CD4-positive, alpha-beta T cell treated with Interferon alpha-2 for 1 hour (primary cell): ENCODE measurements at regions not wholly inside any gene's neighbourhood (a gene's known extent, or its start where the extent isn't known, plus 50 kb on each side); places are given as distances from the start of the nearest gene placed in this dataset.
"Not testable (repeated sequence)": the region's sequence is repeated elsewhere in the genome, so short reads cannot be mapped to it uniquely, and the experiment has no call there.

ENCODE experiments used
- DNase-seq, 2 donors: peaks; one replicate each; pipeline ENCODE4 v3.0.0-alpha.2; 2020 to 2022

- DNase-seq, result no peak
Observed at GRCh38 chr15:70576276-70576675, 187.1 kb downstream of the UACA start.

- no peak for DNase-seq
Observed at GRCh38 chr15:70575231-70576226, 187.8 kb downstream of the UACA start.

- DNase-seq, result not testable (repeated sequence)
Observed at GRCh38 chr15:70574325-70574724, 189.0 kb downstream of the UACA start.

- DNase-seq, result no peak
Observed at GRCh38 chr15:70573121-70573850, 190.1 kb downstream of the UACA start.

DNA sequence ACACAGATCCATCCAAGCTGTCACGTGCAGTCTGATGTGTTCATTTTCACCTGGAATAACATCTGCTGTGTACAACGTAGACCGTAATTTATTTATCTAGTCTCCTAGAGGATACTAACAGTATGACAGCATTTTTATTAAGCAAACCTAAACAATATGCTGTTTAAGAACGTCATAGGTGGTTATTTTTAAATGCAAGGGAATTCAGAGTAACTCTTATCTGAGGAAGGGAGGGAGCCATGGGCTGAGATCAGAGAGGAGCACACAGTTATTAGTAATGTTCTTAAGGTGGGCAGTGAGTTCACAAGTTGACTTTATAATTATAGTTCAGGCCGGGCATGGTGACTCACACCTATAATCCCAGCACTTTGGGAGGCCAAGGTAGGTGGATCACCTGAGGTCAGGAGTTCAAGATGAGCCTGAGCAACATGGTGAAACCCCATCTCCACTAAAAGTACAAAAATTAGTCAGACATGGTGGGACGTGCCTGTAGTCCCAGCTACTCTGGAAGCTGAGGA lies 193.6 kb downstream of the UACA start:
- DNase-seq, result no peak

DNA sequence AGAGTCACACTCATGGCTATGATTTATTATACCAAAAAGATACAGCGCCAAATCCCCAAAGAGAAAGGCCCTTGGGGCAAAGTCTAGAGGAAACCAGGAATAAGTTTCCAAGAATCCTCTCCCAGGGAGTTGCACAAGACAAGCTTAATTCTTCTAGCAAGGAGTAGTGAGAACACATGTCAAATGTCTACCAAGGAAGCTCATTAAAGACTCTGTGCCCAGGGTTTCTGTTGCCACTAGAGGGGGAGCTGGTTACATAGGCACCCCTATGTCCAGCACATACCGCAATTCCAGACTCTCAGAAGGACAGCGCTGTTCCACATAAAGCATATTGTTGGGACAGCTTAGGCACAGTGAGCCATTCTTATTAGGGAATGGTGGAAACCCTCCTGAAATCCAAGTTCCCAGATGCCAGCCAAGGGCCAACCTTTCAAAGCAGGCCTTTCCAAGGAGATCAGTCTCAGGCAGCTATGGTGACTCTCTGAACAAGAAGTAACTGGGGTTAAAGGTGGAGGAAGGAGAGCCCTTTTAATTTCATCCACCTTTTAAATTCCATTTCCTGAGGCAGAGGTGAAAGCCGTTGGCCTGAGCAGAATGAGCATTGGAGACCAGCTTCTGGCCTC lies 194.2 kb downstream of the UACA start:
- no peak for DNase-seq

DNA sequence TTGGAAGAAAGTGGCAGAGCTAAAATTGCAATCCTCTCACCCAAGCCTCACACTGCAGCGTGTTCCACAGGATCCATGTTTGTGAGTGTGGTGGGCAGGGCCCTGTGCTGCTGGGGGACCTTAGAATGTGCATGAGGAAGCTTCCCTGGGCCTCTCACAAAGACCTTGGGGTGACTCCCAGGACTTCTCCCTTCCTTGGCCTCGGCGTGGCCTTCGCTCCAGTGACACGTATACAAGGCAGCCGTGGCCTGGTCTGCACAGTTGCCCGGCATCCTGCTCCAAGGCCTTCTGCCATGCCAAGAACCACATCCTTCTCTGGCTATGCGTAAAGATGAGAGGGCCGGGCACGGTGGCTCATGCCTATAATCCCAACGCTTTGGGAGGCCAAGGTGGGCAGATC lies 196.4 kb downstream of the UACA start:
- DNase-seq, result no peak

GRCh38 chr15:70566047-70566835 lies 197.1 kb downstream of the UACA start:
- DNase-seq, result no peak

DNA sequence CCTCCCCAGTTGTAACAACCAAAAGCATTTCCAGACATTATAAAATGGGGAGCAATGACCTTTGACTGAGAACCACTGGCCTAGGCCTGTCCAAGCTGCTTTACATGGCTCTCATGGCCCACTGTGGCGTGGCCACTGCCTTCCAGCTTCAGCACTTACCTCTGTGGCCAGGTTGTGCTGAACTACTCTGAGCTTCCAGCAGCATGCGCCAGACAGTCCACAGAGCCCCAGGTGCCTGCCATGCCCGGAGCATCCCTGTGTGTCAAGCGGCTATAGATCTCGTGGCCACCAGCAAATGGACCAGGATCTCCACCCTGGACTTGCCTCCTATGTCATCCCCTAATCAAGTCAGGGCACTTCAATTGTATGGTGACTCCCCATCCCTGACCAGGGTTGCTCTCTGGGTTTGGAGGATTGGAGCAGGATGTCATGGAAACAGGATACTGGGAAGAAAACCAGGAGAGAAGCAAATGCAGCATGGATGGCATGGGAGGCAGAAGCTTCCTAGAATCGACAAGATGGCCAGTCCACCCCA lies 199.7 kb downstream of the UACA start:
- no peak for DNase-seq

- DNase-seq, result no peak
Observed at GRCh38 chr15:70562906-70563305, 200.5 kb downstream of the UACA start.

- DNase-seq, result no peak
Observed at GRCh38 chr15:70561885-70562284, 201.5 kb downstream of the UACA start.

DNA sequence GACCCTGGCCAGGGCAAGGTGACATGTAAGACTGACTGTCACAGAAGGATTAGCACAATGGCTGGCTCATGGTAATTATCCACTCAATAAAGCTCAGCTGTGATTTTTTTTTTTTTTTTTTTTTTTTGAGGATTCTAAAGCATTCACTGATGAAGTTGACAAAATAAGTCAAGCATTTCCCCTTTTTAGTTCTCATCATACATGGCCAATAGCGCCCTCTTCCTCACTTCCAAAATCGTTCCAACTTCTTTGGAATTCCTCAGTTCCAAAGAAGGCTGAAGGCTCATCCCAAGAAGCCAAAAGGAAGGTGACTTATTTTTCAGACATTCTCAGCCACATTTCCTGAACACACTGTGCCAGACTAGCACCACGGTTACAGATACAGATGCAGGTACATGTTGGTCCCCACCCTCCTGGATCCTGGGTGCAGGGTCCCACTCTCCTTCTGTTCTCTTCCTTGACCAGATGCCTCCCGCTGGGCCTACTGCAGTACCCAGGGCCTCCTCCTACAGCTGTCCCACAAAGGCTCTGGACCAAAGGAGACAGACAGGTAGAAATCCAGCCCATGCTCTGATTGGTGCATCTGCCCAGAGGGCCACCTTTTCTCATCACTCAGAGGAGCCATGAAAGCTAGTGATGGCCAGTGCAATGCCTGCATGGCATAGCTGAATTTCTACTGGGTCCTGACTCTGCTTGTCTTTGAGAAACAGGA lies 202.6 kb downstream of the UACA start:
- DNase-seq, result no peak

- DNase-seq, result peak; percentile 50 to 68
Observed at GRCh38 chr15:70559265-70560239, 203.8 kb downstream of the UACA start.

GRCh38 chr15:70558406-70559264 lies 204.7 kb downstream of the UACA start:
- DNase-seq, result no peak

DNA sequence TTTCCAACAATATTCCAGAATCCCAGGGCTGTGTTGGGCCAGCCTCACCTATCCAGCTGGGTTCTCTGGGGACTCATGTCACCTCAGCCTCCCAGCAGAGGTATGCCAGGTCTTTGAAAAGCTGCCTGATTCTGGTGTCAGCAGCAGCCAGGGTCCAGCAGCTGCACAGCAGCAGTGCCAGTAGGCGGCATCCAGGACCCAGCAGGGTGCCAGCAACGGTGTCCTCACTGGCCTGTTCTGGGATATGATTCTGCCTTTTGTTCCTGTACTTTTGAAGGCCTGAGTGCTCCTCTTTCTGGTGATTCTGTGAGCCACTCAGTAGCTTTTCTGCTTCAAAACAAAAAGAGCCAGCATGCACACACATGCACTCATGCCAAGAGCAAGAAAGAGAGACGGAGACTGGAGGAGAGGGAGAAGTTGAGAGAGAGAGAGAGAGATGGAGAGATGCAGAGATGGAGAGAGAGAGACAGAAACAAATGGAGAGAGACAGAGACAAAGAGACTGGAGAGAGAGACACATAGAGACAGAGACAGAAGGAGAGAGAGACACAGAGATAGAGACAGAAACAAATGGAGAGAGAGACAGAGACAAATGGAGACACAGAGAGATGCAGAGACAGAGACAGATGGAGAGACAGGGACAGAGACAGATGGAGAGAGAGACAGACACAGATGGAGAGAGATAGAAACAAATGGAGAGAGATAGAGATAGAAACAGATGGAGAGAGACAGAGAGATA lies 205.7 kb downstream of the UACA start:
- DNase-seq, result no peak

- no peak for DNase-seq
Observed at GRCh38 chr15:70556779-70557178, 206.6 kb downstream of the UACA start.

GRCh38 chr15:70556151-70556741 lies 207.1 kb downstream of the UACA start:
- DNase-seq, result no peak

DNA sequence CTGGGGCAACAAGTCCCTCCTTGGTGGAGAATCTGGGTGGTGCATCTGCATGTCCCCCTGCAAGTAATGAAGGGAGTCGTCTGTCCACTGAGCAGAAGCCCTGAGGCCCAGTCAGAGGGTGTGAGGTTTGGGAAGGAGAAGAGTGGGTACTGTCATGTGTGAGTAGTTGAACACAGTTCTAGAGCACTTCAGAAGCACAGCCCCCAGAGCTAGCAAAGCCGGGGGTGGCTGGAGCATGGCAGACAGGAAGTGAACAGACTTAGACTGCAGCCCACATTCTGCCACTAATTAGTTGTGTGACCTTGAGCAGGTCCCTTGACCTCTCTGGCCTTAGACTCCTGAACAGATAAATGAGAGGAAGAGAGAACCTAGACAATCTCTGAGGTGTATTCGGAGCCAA lies 207.6 kb downstream of the UACA start:
- DNase-seq, result no peak
